ENCODE measurements at regions not wholly inside any gene's neighbourhood (a gene's known extent, or its start where the extent isn't known, plus 50 kb on each side); places are given as distances from the start of the nearest gene placed in this dataset.

- Histone ChIP-seq H3K4me1 (ENCODE audit: control insufficient read depth in 2 of 2, insufficient read depth in 2 of 2, low read length in 2 of 2) (no peaks in the 10 kb centered on the region), H3K36me3 (replicated peaks in 1 of 2; ENCODE audit: control extremely low read depth in 1 of 2, control insufficient read depth in 1 of 2, extremely low read depth in 1 of 2, insufficient read depth in 2 of 2, low read length in 1 of 2) (no peaks in the 10 kb centered on the region), H3K4me2 (replicated peaks; ENCODE audit: low read depth, low read length, poor library complexity, severe bottlenecking) (no peak overlapping the region), H3K4me3 (ENCODE audit: control extremely low read depth in 1 of 5, extremely low read depth in 1 of 5, insufficient read depth in 1 of 5, low read depth in 2 of 5, low read length in 4 of 5) (no peak overlapping the region), H4K20me1 (ENCODE audit: control insufficient read depth, insufficient read depth, low read length, poor library complexity, severe bottlenecking) (no peaks in the 10 kb centered on the region), H3K27ac (ENCODE audit: low read length in 2 of 2) (no peak overlapping the region), H3K27me3 (replicated peaks in 1 of 4; ENCODE audit: control extremely low read depth in 1 of 4, control insufficient read depth in 3 of 4, insufficient read depth in 4 of 4, low read length in 3 of 4) (no peaks in the 10 kb centered on the region), H3K79me2 (ENCODE audit: control insufficient read depth, insufficient read depth, low read length) (no peaks in the 10 kb centered on the region), H2AFZ (ENCODE audit: insufficient read depth, low read depth, low read length, poor library complexity, severe bottlenecking) (no peak overlapping the region), H3K9ac (ENCODE audit: low read length) (no peak overlapping the region), H3K9me3 (ENCODE audit: control extremely low read depth in 1 of 3, control insufficient read depth in 2 of 3, insufficient read depth in 1 of 3, low read length in 2 of 3) (no peaks in the 10 kb centered on the region)
- no CpG with 5 or more reads among the region's 2 CpGs for WGBS (ENCODE audit: insufficient coverage)
- DNase-seq (no peak), ATAC-seq (ENCODE audit: low read depth) (no peak)
- ChIA-PET CTCF (no interaction called here), POLR2A (no interaction called here)
- Mint-ChIP-seq H3K9me3 (ENCODE audit: insufficient read depth) (no peaks in the 10 kb centered on the region), H3K27ac (no peak overlapping the region), H3K27me3 (no peaks in the 10 kb centered on the region), H3K4me1 (no peaks in the 10 kb centered on the region), H3K4me3 (no peak overlapping the region)
- intact Hi-C loops (cut with micrococcal nuclease): no loop called here
- TF ChIP-seq CTCF (IDR thresholded peaks at IDR 0.05) (no peak), EZH2 (IDR thresholded peaks at IDR 0.05; ENCODE audit: borderline replicate concordance, insufficient read depth, low read depth, low read length, poor library complexity, severe bottlenecking) (no peak)
Observed at GRCh38 chr16:65994291-65994690, 372.2 kb upstream of the CDH5 start.

- TF ChIP-seq CTCF (IDR thresholded peaks at IDR 0.05) (no peak), EZH2 (IDR thresholded peaks at IDR 0.05; ENCODE audit: borderline replicate concordance, insufficient read depth, low read depth, low read length, poor library complexity, severe bottlenecking) (no peak)
- no peaks in the 10 kb centered on the region for H3K4me1 Mint-ChIP-seq
- WGBS (ENCODE audit: insufficient coverage): 100% methylated on average over 1 of the region's 1 CpG
- no peaks in the 10 kb centered on the region for H3K9me3 Mint-ChIP-seq (ENCODE audit: insufficient read depth)
- intact Hi-C loops (cut with micrococcal nuclease): no loop called here
- no peaks in the 10 kb centered on the region for H3K4me1 ChIP-seq (ENCODE audit: control insufficient read depth in 2 of 2, insufficient read depth in 2 of 2, low read length in 2 of 2)
- H3K36me3 ChIP-seq (replicated peaks in 1 of 2; ENCODE audit: control extremely low read depth in 1 of 2, control insufficient read depth in 1 of 2, extremely low read depth in 1 of 2, insufficient read depth in 2 of 2, low read length in 1 of 2): no peaks in the 10 kb centered on the region
- no peak for DNase-seq
- no peaks in the 10 kb centered on the region for H3K27me3 Mint-ChIP-seq
- H3K27ac ChIP-seq (ENCODE audit: low read length in 2 of 2): no peak overlapping the region
- ATAC-seq (ENCODE audit: low read depth): no peak
- no peaks in the 10 kb centered on the region for H3K79me2 ChIP-seq (ENCODE audit: control insufficient read depth, insufficient read depth, low read length)
- no peak overlapping the region for H3K4me3 ChIP-seq (ENCODE audit: control extremely low read depth in 1 of 5, extremely low read depth in 1 of 5, insufficient read depth in 1 of 5, low read depth in 2 of 5, low read length in 4 of 5)
- H3K4me3 Mint-ChIP-seq: no peak overlapping the region
- POLR2A ChIA-PET: no interaction called here
- no peak overlapping the region for H3K4me2 ChIP-seq (replicated peaks; ENCODE audit: low read depth, low read length, poor library complexity, severe bottlenecking)
- CTCF ChIA-PET: no interaction called here
- no peaks in the 10 kb centered on the region for H4K20me1 ChIP-seq (ENCODE audit: control insufficient read depth, insufficient read depth, low read length, poor library complexity, severe bottlenecking)
- H3K9ac ChIP-seq (ENCODE audit: low read length): no peak overlapping the region
- no peaks in the 10 kb centered on the region for H3K27me3 ChIP-seq (replicated peaks in 1 of 4; ENCODE audit: control extremely low read depth in 1 of 4, control insufficient read depth in 3 of 4, insufficient read depth in 4 of 4, low read length in 3 of 4)
- no peak overlapping the region for H3K27ac Mint-ChIP-seq
- no peaks in the 10 kb centered on the region for H3K9me3 ChIP-seq (ENCODE audit: control extremely low read depth in 1 of 3, control insufficient read depth in 2 of 3, insufficient read depth in 1 of 3, low read length in 2 of 3)
- H2AFZ ChIP-seq (ENCODE audit: insufficient read depth, low read depth, low read length, poor library complexity, severe bottlenecking): no peak overlapping the region
Observed at GRCh38 chr16:65991149-65991701, 375.3 kb upstream of the CDH5 start.
